IMR-90 (cell line): ENCODE measurements at regions not wholly inside any gene's neighbourhood (a gene's known extent, or its start where the extent isn't known, plus 50 kb on each side); places are given as distances from the start of the nearest gene placed in this dataset.

Experiments
- CEBPB ChIP-seq: IDR thresholded peaks from 2 replicates; pipeline ENCODE4 v1.6.1; 2012; ENCODE audit warnings: low read depth, low read length, improper control_type of control experiment
- CHD1 ChIP-seq: IDR thresholded peaks from 2 replicates; pipeline ENCODE4 v1.6.1; 2012; ENCODE audit warnings: low read depth, low read length, improper control_type of control experiment
- MXI1 ChIP-seq: IDR thresholded peaks from 2 replicates; pipeline ENCODE4 v1.6.1; 2012; ENCODE audit warnings: low read depth, mild to moderate bottlenecking, low read length, moderate library complexity, borderline replicate concordance
- POLR2A ChIP-seq: IDR thresholded peaks from 2 replicates; pipeline ENCODE4 v1.6.1; 2012; ENCODE audit warnings: mild to moderate bottlenecking, low read depth, low read length
- RFX5 ChIP-seq: IDR thresholded peaks from 2 replicates; pipeline ENCODE4 v1.8.0; 2012; ENCODE audit warnings: low read depth, mild to moderate bottlenecking, low read length, moderate library complexity

DNA sequence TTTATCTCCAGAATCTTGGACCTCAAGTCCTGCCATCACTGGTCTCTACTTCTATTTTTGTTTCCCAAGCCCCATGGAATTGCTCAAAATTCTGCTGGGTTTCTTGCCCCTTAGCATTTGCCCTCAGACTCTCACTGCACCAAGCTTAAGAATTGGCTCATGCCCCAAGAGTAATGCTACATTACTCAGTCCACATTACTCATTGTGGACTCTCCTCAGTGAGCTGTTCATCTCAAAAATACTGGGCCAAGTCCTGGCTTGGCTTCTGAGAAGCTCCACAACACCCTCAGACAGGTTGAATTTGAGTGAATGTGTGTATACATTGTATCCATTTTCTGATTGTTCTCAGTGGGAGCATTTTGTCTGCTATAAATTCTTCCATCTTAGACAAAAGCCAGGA lies 364.4 kb upstream of the ARHGEF26 start:
- no peak for TF ChIP-seq RFX5
- no peak for TF ChIP-seq POLR2A
- no peak for TF ChIP-seq MXI1
- no peak for TF ChIP-seq CEBPB
- no peak for TF ChIP-seq CHD1
